ENCODE measurements at regions not wholly inside any gene's neighbourhood (a gene's known extent, or its start where the extent isn't known, plus 50 kb on each side); places are given as distances from the start of the nearest gene placed in this dataset.

- Mint-ChIP-seq H3K36me3 (no peaks in the 10 kb centered on the region), H3K4me1 (no peaks in the 10 kb centered on the region), H3K27ac (no peak overlapping the region), H3K27me3 (peaks cover 23% of the 10 kb centered on the region), H3K9me3 (peaks cover 5 to 19% (median 7%) of the 10 kb centered on the region in 7 donors), H3K4me3 (no peak overlapping the region)
- DNase-seq = no peak
- H3K27me3 ChIP-seq (ENCODE audit: control insufficient read depth, insufficient read depth, low read length) = peaks cover 16% of the 10 kb centered on the region
- no peaks in the 10 kb centered on the region for H3K36me3 ChIP-seq (ENCODE audit: control insufficient read depth, insufficient read depth, low read length)
- peaks cover 5 to 8% of the 10 kb centered on the region in 2 experiments for H3K9me3 ChIP-seq (ENCODE audit: control insufficient read depth in 2 of 2, low read length in 2 of 2)
- no peaks in the 10 kb centered on the region for H3K4me1 ChIP-seq (ENCODE audit: control insufficient read depth, insufficient read depth, low read length, poor library complexity, severe bottlenecking)
- H3K4me3 ChIP-seq (ENCODE audit: low read depth, low read length) = no peak overlapping the region
- H3K27ac ChIP-seq (ENCODE audit: insufficient read depth, low read length, poor library complexity, severe bottlenecking) = no peak overlapping the region
- no peak for ATAC-seq (ENCODE audit: low read depth in 2 of 2)
Observed at GRCh38 chr5:73352243-73352642, 96.3 kb downstream of the FOXD1 start.

DNA sequence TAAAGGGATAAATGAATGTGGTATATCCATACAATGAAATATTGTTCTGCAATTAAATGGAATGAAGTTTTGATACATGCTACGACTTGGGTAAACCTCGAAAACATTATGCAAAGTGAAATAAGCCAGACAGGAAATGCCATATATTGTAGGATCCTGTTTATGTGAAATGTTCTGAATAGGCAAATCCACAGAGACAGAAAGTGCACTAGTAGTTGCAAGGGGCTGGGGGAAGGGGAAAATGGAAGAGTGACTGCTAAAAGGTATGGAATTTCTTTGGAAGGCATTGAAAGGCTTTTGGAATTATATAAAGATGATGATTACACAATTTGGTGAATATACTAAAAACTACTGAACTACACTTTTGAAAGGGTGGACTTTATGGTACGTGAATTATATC is 97.0 kb downstream of the FOXD1 start:
- Mint-ChIP-seq H3K4me3 (no peak overlapping the region), H3K27ac (no peak overlapping the region), H3K9me3 (peaks cover 5 to 24% (median 8%) of the 10 kb centered on the region in 7 donors), H3K27me3 (peaks cover 23% of the 10 kb centered on the region), H3K36me3 (no peaks in the 10 kb centered on the region), H3K4me1 (no peaks in the 10 kb centered on the region)
- ATAC-seq (ENCODE audit: low read depth in 2 of 2) (no peak), DNase-seq (no peak)
- H3K36me3 ChIP-seq (ENCODE audit: control insufficient read depth, insufficient read depth, low read length) = no peaks in the 10 kb centered on the region
- peaks cover 16% of the 10 kb centered on the region for H3K27me3 ChIP-seq (ENCODE audit: control insufficient read depth, insufficient read depth, low read length)
- peaks cover 5 to 12% of the 10 kb centered on the region in 2 experiments for H3K9me3 ChIP-seq (ENCODE audit: control insufficient read depth in 2 of 2, low read length in 2 of 2)
- no peak overlapping the region for H3K27ac ChIP-seq (ENCODE audit: insufficient read depth, low read length, poor library complexity, severe bottlenecking)
- H3K4me3 ChIP-seq (ENCODE audit: low read depth, low read length) = no peak overlapping the region
- H3K4me1 ChIP-seq (ENCODE audit: control insufficient read depth, insufficient read depth, low read length, poor library complexity, severe bottlenecking) = no peaks in the 10 kb centered on the region

DNA sequence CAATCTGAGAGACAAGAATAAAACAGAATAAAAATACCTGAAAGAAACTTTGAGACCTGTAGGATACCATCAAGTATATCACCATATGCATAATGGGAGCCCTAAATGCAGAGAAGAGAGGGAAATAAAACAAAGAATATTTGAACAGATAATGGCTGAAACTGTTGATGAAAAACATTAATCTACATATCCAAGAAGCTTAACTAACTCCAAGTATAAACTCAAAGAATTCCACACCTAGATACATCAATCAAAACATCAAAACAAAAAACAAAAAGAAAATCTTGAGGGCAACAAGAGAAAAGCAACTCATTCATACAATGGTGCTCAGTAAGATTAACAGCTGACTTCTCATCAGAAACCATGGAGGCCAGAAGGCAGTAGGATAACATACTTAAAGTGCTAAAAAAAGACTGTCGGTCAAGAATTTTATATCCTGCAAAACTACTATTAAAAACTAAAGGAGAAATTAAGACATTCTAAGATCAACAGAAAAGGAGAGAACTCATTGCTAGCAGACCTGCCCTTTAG is 101.6 kb downstream of the FOXD1 start:
- H3K9me3 ChIP-seq (ENCODE audit: control insufficient read depth in 2 of 2, low read length in 2 of 2) = peaks cover 5 to 16% of the 10 kb centered on the region in 2 experiments
- no peaks in the 10 kb centered on the region for H3K4me1 ChIP-seq (ENCODE audit: control insufficient read depth, insufficient read depth, low read length, poor library complexity, severe bottlenecking)
- Mint-ChIP-seq H3K4me1 (no peaks in the 10 kb centered on the region), H3K27me3 (peaks cover 31% of the 10 kb centered on the region), H3K9me3 (peaks cover 5 to 30% (median 15%) of the 10 kb centered on the region in 7 donors), H3K27ac (no peak overlapping the region), H3K4me3 (no peak overlapping the region), H3K36me3 (no peaks in the 10 kb centered on the region)
- H3K27ac ChIP-seq (ENCODE audit: insufficient read depth, low read length, poor library complexity, severe bottlenecking) = no peak overlapping the region
- H3K36me3 ChIP-seq (ENCODE audit: control insufficient read depth, insufficient read depth, low read length) = no peaks in the 10 kb centered on the region
- H3K27me3 ChIP-seq (ENCODE audit: control insufficient read depth, insufficient read depth, low read length) = peaks cover 1% of the 10 kb centered on the region
- DNase-seq (no peak), ATAC-seq (ENCODE audit: low read depth in 2 of 2) (no peak)
- H3K4me3 ChIP-seq (ENCODE audit: low read depth, low read length) = no peak overlapping the region

- H3K36me3 ChIP-seq (ENCODE audit: control insufficient read depth, insufficient read depth, low read length) = no peaks in the 10 kb centered on the region
- H3K9me3 ChIP-seq (ENCODE audit: control insufficient read depth in 2 of 2, low read length in 2 of 2) = peaks cover 5 to 13% of the 10 kb centered on the region in 2 experiments
- H3K27me3 ChIP-seq (ENCODE audit: control insufficient read depth, insufficient read depth, low read length) = peaks cover 2% of the 10 kb centered on the region
- Mint-ChIP-seq H3K36me3 (no peaks in the 10 kb centered on the region), H3K9me3 (peaks cover 0 to 25% (median 10%) of the 10 kb centered on the region in 7 donors), H3K4me1 (no peaks in the 10 kb centered on the region), H3K27ac (no peak overlapping the region), H3K4me3 (no peak overlapping the region), H3K27me3 (peaks cover 21% of the 10 kb centered on the region)
- no peak overlapping the region for H3K27ac ChIP-seq (ENCODE audit: insufficient read depth, low read length, poor library complexity, severe bottlenecking)
- no peak overlapping the region for H3K4me3 ChIP-seq (ENCODE audit: low read depth, low read length)
- ATAC-seq (ENCODE audit: low read depth in 2 of 2) = no peak
- DNase-seq = no peak
- H3K4me1 ChIP-seq (ENCODE audit: control insufficient read depth, insufficient read depth, low read length, poor library complexity, severe bottlenecking) = no peaks in the 10 kb centered on the region
Observed at GRCh38 chr5:73344835-73345234, 103.7 kb downstream of the FOXD1 start.

GRCh38 chr5:73339711-73340110 is 108.9 kb downstream of the FOXD1 start:
- ATAC-seq (ENCODE audit: low read depth in 2 of 2) (no peak), DNase-seq (no peak)
- Histone ChIP-seq H3K4me1 (ENCODE audit: control insufficient read depth, insufficient read depth, low read length, poor library complexity, severe bottlenecking) (no peaks in the 10 kb centered on the region), H3K27me3 (ENCODE audit: control insufficient read depth, insufficient read depth, low read length) (peaks cover 10% of the 10 kb centered on the region), H3K4me3 (ENCODE audit: low read depth, low read length) (no peak overlapping the region), H3K36me3 (ENCODE audit: control insufficient read depth, insufficient read depth, low read length) (no peaks in the 10 kb centered on the region), H3K9me3 (ENCODE audit: control insufficient read depth in 2 of 2, low read length in 2 of 2) (no peaks in the 10 kb centered on the region), H3K27ac (ENCODE audit: insufficient read depth, low read length, poor library complexity, severe bottlenecking) (no peak overlapping the region)
- Mint-ChIP-seq H3K4me3 (no peak overlapping the region), H3K27me3 (peaks cover 20% of the 10 kb centered on the region), H3K27ac (no peak overlapping the region), H3K4me1 (no peaks in the 10 kb centered on the region), H3K9me3 (peaks cover 0 to 5% (median 0%) of the 10 kb centered on the region in 7 donors), H3K36me3 (no peaks in the 10 kb centered on the region)

DNA sequence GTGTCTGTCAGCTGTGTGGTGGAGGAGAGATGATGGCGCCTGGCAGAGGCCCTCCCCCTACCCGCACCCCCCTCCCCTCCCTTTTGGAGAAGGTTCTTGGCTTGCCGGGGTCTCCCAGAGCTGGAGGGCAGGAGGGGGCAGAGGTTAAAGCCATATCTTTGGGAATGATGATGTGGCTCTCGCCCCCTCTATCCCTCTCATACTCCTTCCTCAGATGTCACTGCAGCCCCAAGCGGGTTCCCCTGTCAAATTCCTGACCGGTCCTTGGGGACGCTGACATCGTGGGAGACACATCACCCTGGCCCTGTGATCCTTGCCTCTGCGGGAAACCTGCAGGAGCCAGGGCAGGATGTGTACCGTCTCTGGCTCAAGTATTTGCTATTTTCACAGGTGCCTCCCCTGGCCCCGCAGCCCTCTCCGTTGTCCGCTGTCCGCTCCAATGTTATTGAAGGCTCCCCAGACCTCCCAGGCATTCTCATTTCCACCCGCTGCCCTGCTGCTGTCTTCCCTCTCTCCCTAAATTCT is 109.5 kb downstream of the FOXD1 start:
- peaks cover 10% of the 10 kb centered on the region for H3K27me3 ChIP-seq (ENCODE audit: control insufficient read depth, insufficient read depth, low read length)
- no peak overlapping the region for H3K27ac ChIP-seq (ENCODE audit: insufficient read depth, low read length, poor library complexity, severe bottlenecking)
- no peak for ATAC-seq (ENCODE audit: low read depth in 2 of 2)
- peaks cover 0 to 5% (median 0%) of the 10 kb centered on the region in 7 donors for H3K9me3 Mint-ChIP-seq
- peaks cover 20% of the 10 kb centered on the region for H3K27me3 Mint-ChIP-seq
- H3K4me1 ChIP-seq (ENCODE audit: control insufficient read depth, insufficient read depth, low read length, poor library complexity, severe bottlenecking) = no peaks in the 10 kb centered on the region
- no peaks in the 10 kb centered on the region for H3K36me3 ChIP-seq (ENCODE audit: control insufficient read depth, insufficient read depth, low read length)
- no peak overlapping the region for H3K4me3 ChIP-seq (ENCODE audit: low read depth, low read length)
- no peak overlapping the region for H3K27ac Mint-ChIP-seq
- no peaks in the 10 kb centered on the region for H3K36me3 Mint-ChIP-seq
- no peaks in the 10 kb centered on the region for H3K4me1 Mint-ChIP-seq
- no peak for DNase-seq
- H3K9me3 ChIP-seq (ENCODE audit: control insufficient read depth in 2 of 2, low read length in 2 of 2) = no peaks in the 10 kb centered on the region
- no peak overlapping the region for H3K4me3 Mint-ChIP-seq

- Mint-ChIP-seq H3K4me1 (no peaks in the 10 kb centered on the region), H3K27me3 (peaks cover 21% of the 10 kb centered on the region), H3K27ac (no peak overlapping the region), H3K36me3 (no peaks in the 10 kb centered on the region), H3K4me3 (no peak overlapping the region), H3K9me3 (peaks cover 0 to 5% (median 0%) of the 10 kb centered on the region in 7 donors)
- DNase-seq (no peak), ATAC-seq (ENCODE audit: low read depth in 2 of 2) (no peak)
- Histone ChIP-seq H3K9me3 (ENCODE audit: control insufficient read depth in 2 of 2, low read length in 2 of 2) (no peaks in the 10 kb centered on the region), H3K36me3 (ENCODE audit: control insufficient read depth, insufficient read depth, low read length) (no peaks in the 10 kb centered on the region), H3K4me3 (ENCODE audit: low read depth, low read length) (no peak overlapping the region), H3K4me1 (ENCODE audit: control insufficient read depth, insufficient read depth, low read length, poor library complexity, severe bottlenecking) (no peaks in the 10 kb centered on the region), H3K27ac (ENCODE audit: insufficient read depth, low read length, poor library complexity, severe bottlenecking) (no peak overlapping the region), H3K27me3 (ENCODE audit: control insufficient read depth, insufficient read depth, low read length) (peaks cover 13% of the 10 kb centered on the region)
Observed at GRCh38 chr5:73338256-73339050, 110.1 kb downstream of the FOXD1 start.
